HUES48 (cell line): ENCODE measurements at regions not wholly inside any gene's neighbourhood (a gene's known extent, or its start where the extent isn't known, plus 50 kb on each side); places are given as distances from the start of the nearest gene placed in this dataset.

Experiments used
- H3K27ac ChIP-seq: one replicate; pipeline ENCODE4 v1.7.0; 2013; ENCODE audit warnings: low read depth, low read length, inconsistent platforms
- H3K27me3 ChIP-seq: 2 replicates; pipeline ENCODE4 v1.6.1; 2013; ENCODE audit warnings: mild to moderate bottlenecking, low read length; ENCODE audit not compliant: control insufficient read depth, insufficient read depth
- H3K36me3 ChIP-seq: 2 replicates; pipeline ENCODE4 v1.6.1; 2013; ENCODE audit warnings: low read length; ENCODE audit not compliant: control insufficient read depth, insufficient read depth
- H3K4me1 ChIP-seq: 2 replicates; pipeline ENCODE4 v1.6.1; 2013; ENCODE audit warnings: mild to moderate bottlenecking, low read length; ENCODE audit not compliant: control insufficient read depth, insufficient read depth
- H3K4me3 ChIP-seq: 2 replicates; pipeline ENCODE4 v1.5.1; 2013; ENCODE audit warnings: mild to moderate bottlenecking, low read depth, low read length
- H3K9ac ChIP-seq: 2 replicates; pipeline ENCODE4 v1.6.1; 2013; ENCODE audit warnings: mild to moderate bottlenecking, low read depth, low read length, moderate library complexity
- H3K9me3 ChIP-seq: 2 replicates; pipeline ENCODE4 v1.6.1; 2013; ENCODE audit warnings: low read length; ENCODE audit not compliant: control insufficient read depth, insufficient read depth

- Histone ChIP-seq H3K4me3 (no peak overlapping the region), H3K36me3 (no peaks in the 10 kb centered on the region), H3K9ac (no peak overlapping the region), H3K27ac (no peak overlapping the region), H3K9me3 (no peaks in the 10 kb centered on the region), H3K4me1 (no peaks in the 10 kb centered on the region), H3K27me3 (no peaks in the 10 kb centered on the region)
Observed at GRCh38 chr3:117563063-117563462, 853.5 kb downstream of the TUSC7 start.

- H3K27ac ChIP-seq, result no peak overlapping the region
- H3K9me3 ChIP-seq, result no peaks in the 10 kb centered on the region
- H3K27me3 ChIP-seq, result no peaks in the 10 kb centered on the region
- no peaks in the 10 kb centered on the region for H3K4me1 ChIP-seq
- H3K4me3 ChIP-seq, result no peak overlapping the region
- H3K9ac ChIP-seq, result no peak overlapping the region
- H3K36me3 ChIP-seq, result no peaks in the 10 kb centered on the region
Observed at GRCh38 chr3:117565777-117566176, 856.2 kb downstream of the TUSC7 start.

GRCh38 chr3:117566926-117567325 lies 857.3 kb downstream of the TUSC7 start:
- H3K27me3 ChIP-seq, result no peaks in the 10 kb centered on the region
- no peaks in the 10 kb centered on the region for H3K9me3 ChIP-seq
- no peaks in the 10 kb centered on the region for H3K4me1 ChIP-seq
- H3K9ac ChIP-seq, result no peak overlapping the region
- H3K27ac ChIP-seq, result no peak overlapping the region
- H3K36me3 ChIP-seq, result no peaks in the 10 kb centered on the region
- no peak overlapping the region for H3K4me3 ChIP-seq

- no peak overlapping the region for H3K9ac ChIP-seq
- H3K27ac ChIP-seq, result no peak overlapping the region
Observed at GRCh38 chr3:117567382-117567781, 857.8 kb downstream of the TUSC7 start.

GRCh38 chr3:117567906-117568305 lies 858.3 kb downstream of the TUSC7 start:
- Histone ChIP-seq H3K36me3 (no peaks in the 10 kb centered on the region), H3K4me1 (no peaks in the 10 kb centered on the region), H3K27me3 (no peaks in the 10 kb centered on the region), H3K9me3 (no peaks in the 10 kb centered on the region), H3K9ac (no peak overlapping the region), H3K4me3 (no peak overlapping the region), H3K27ac (no peak overlapping the region)

More at GRCh38 chr3:117567382-117567781, 857.8 kb downstream of the TUSC7 start:
- no peaks in the 10 kb centered on the region for H3K36me3 ChIP-seq
- H3K9me3 ChIP-seq, result no peaks in the 10 kb centered on the region
- no peaks in the 10 kb centered on the region for H3K4me1 ChIP-seq
- no peaks in the 10 kb centered on the region for H3K27me3 ChIP-seq
- no peak overlapping the region for H3K4me3 ChIP-seq

- Histone ChIP-seq H3K9ac (no peak overlapping the region), H3K36me3 (no peaks in the 10 kb centered on the region), H3K27ac (no peak overlapping the region), H3K4me1 (no peaks in the 10 kb centered on the region), H3K9me3 (no peaks in the 10 kb centered on the region), H3K4me3 (no peak overlapping the region), H3K27me3 (no peaks in the 10 kb centered on the region)
Observed at GRCh38 chr3:117572786-117573185, 863.2 kb downstream of the TUSC7 start.

- no peaks in the 10 kb centered on the region for H3K36me3 ChIP-seq
- no peaks in the 10 kb centered on the region for H3K27me3 ChIP-seq
- no peak overlapping the region for H3K27ac ChIP-seq
- no peaks in the 10 kb centered on the region for H3K4me1 ChIP-seq
- H3K4me3 ChIP-seq, result no peak overlapping the region
- H3K9me3 ChIP-seq, result no peaks in the 10 kb centered on the region
- H3K9ac ChIP-seq, result no peak overlapping the region
Observed at GRCh38 chr3:117580806-117581205, 871.2 kb downstream of the TUSC7 start.

GRCh38 chr3:117586161-117586560 lies 876.6 kb downstream of the TUSC7 start:
- no peaks in the 10 kb centered on the region for H3K36me3 ChIP-seq

GRCh38 chr3:117587416-117587815 lies 877.8 kb downstream of the TUSC7 start:
- no peaks in the 10 kb centered on the region for H3K9me3 ChIP-seq
- no peak overlapping the region for H3K4me3 ChIP-seq
- H3K4me1 ChIP-seq, result peaks cover 17% of the 10 kb centered on the region
- no peaks in the 10 kb centered on the region for H3K36me3 ChIP-seq
- no peak overlapping the region for H3K9ac ChIP-seq
- no peaks in the 10 kb centered on the region for H3K27me3 ChIP-seq
- no peak overlapping the region for H3K27ac ChIP-seq

More at GRCh38 chr3:117586161-117586560, 876.6 kb downstream of the TUSC7 start:
- Histone ChIP-seq H3K27ac (no peak overlapping the region), H3K4me1 (peaks cover 17% of the 10 kb centered on the region), H3K27me3 (no peaks in the 10 kb centered on the region), H3K9ac (no peak overlapping the region), H3K9me3 (no peaks in the 10 kb centered on the region), H3K4me3 (no peak overlapping the region)

- Histone ChIP-seq H3K36me3 (no peaks in the 10 kb centered on the region), H3K9me3 (no peaks in the 10 kb centered on the region), H3K4me3 (no peak overlapping the region), H3K9ac (no peak overlapping the region), H3K4me1 (peaks cover 17% of the 10 kb centered on the region), H3K27ac (no peak overlapping the region), H3K27me3 (no peaks in the 10 kb centered on the region)
Observed at GRCh38 chr3:117589454-117589853, 879.9 kb downstream of the TUSC7 start.

GRCh38 chr3:117595615-117596014 lies 886.0 kb downstream of the TUSC7 start:
- no peaks in the 10 kb centered on the region for H3K9me3 ChIP-seq
- H3K27me3 ChIP-seq, result no peaks in the 10 kb centered on the region
- no peak overlapping the region for H3K27ac ChIP-seq
- no peaks in the 10 kb centered on the region for H3K36me3 ChIP-seq
- no peaks in the 10 kb centered on the region for H3K4me1 ChIP-seq
- no peak overlapping the region for H3K4me3 ChIP-seq
- H3K9ac ChIP-seq, result no peak overlapping the region

- H3K4me1 ChIP-seq, result no peaks in the 10 kb centered on the region
- no peak overlapping the region for H3K4me3 ChIP-seq
- H3K27ac ChIP-seq, result no peak overlapping the region
- H3K9me3 ChIP-seq, result no peaks in the 10 kb centered on the region
- H3K9ac ChIP-seq, result no peak overlapping the region
- no peaks in the 10 kb centered on the region for H3K27me3 ChIP-seq
- no peaks in the 10 kb centered on the region for H3K36me3 ChIP-seq
Observed at GRCh38 chr3:117596503-117596902, 886.9 kb downstream of the TUSC7 start.
